Ovary (tissue), 3 donors: ENCODE measurements at regions not wholly inside any gene's neighbourhood (a gene's known extent, or its start where the extent isn't known, plus 50 kb on each side); places are given as distances from the start of the nearest gene placed in this dataset.
"Not testable (repeated sequence)": the region's sequence is repeated elsewhere in the genome, so short reads cannot be mapped to it uniquely, and the experiment has no call there.

Source experiments
- CTCF ChIP-seq, 3 donors: fragments of 450-650 bp in 2 of 3; fragments of 200-600 bp in 1 of 3; IDR thresholded peaks; one replicate each; pipeline versions ENCODE4 v1.5.1 to v1.8.0; 2016 to 2022; ENCODE audit warnings: antibody characterized with exemption in 3 of 3, mild to moderate bottlenecking in 1 of 3
- POLR2A ChIP-seq: fragments of 450-650 bp; IDR thresholded peaks from one replicate; pipeline ENCODE4 v1.6.1; 2017; ENCODE audit warnings: antibody characterized with exemption, mild to moderate bottlenecking, moderate library complexity
- donor health status: DM: no; HTN: no; CAD: no.

GRCh38 chr15:30845536-30845935, 58.2 kb upstream of the FAN1 start:
- not testable (repeated sequence) for TF ChIP-seq CTCF (IDR thresholded peaks at IDR 0.05); POLR2A
